Left ventricle myocardium inferior (tissue), 1 donor: ENCODE measurements at regions not wholly inside any gene's neighbourhood (a gene's known extent, or its start where the extent isn't known, plus 50 kb on each side); places are given as distances from the start of the nearest gene placed in this dataset.

Experiments used
- DNase-seq: peaks from one replicate; pipeline ENCODE4 v3.0.0-alpha.2; 2020
- H3K27ac ChIP-seq: fragments of 200-600 bp; replicated peaks from 2 replicates; pipeline ENCODE4 v1.8.0; 2021
- H3K27me3 ChIP-seq: fragments of 200-600 bp; 2 replicates; pipeline ENCODE4 v1.8.0; 2021; ENCODE audit warnings: low read depth
- H3K36me3 ChIP-seq: fragments of 200-600 bp; 2 replicates; pipeline ENCODE4 v1.8.0; 2021
- H3K4me1 ChIP-seq: fragments of 200-600 bp; 2 replicates; pipeline ENCODE4 v1.8.0; 2021
- H3K4me3 ChIP-seq: fragments of 200-600 bp; 2 replicates; pipeline ENCODE4 v1.8.0; 2021; ENCODE audit warnings: mild to moderate bottlenecking, moderate library complexity
- H3K9me3 ChIP-seq: fragments of 200-600 bp; replicated peaks from 2 replicates; pipeline ENCODE4 v1.8.0; 2021
- intact Hi-C: fragments of 100-400 bp; cut with micrococcal nuclease; formaldehyde crosslinking; loops from one replicate; pipeline ENCODE4 v1.11.0; 2022
- TF ChIP-seq, protein P1 (sequence below): fragments of 200-600 bp; IDR thresholded peaks from 2 replicates; pipeline ENCODE4 v1.8.0; 2021; ENCODE audit warnings: antibody characterized with exemption, mild to moderate bottlenecking, borderline replicate concordance
- donor health status: DM: no; HTN: yes; CAD: no; lungs with severe emphysema.

DNA sequence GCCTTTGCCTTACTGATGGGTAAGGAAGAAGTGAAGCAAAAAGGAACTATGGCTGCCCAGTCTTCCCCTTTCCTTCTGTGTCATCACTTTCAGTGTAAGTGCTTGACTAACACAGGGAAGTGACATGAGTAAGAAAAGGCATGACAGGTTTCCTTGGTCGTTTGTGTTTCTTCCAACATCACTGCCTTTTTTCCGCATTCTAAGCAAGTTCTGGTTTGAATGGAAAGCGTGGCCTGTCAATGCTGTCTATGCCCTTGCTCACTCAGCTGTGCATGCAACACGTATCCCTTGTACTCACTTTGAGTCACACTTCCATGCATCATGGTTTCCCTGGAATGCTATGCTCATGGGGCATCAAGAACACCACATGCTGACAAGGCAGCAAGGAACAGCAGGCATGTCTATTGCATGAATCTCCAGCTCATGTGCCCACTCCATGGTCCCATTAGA is 111.8 kb downstream of the OAT start:
- intact Hi-C loops: no loop called here
- Histone ChIP-seq H3K9me3 (no peaks in the 10 kb centered on the region), H3K36me3 (no peaks in the 10 kb centered on the region), H3K4me3 (no peak overlapping the region), H3K27me3 (no peaks in the 10 kb centered on the region), H3K27ac (no peak overlapping the region), H3K4me1 (no peaks in the 10 kb centered on the region)
- TF ChIP-seq, protein P1, sequence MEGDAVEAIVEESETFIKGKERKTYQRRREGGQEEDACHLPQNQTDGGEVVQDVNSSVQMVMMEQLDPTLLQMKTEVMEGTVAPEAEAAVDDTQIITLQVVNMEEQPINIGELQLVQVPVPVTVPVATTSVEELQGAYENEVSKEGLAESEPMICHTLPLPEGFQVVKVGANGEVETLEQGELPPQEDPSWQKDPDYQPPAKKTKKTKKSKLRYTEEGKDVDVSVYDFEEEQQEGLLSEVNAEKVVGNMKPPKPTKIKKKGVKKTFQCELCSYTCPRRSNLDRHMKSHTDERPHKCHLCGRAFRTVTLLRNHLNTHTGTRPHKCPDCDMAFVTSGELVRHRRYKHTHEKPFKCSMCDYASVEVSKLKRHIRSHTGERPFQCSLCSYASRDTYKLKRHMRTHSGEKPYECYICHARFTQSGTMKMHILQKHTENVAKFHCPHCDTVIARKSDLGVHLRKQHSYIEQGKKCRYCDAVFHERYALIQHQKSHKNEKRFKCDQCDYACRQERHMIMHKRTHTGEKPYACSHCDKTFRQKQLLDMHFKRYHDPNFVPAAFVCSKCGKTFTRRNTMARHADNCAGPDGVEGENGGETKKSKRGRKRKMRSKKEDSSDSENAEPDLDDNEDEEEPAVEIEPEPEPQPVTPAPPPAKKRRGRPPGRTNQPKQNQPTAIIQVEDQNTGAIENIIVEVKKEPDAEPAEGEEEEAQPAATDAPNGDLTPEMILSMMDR: no peak
- DNase-seq: no peak

- no peaks in the 10 kb centered on the region for H3K9me3 ChIP-seq
- no peak overlapping the region for H3K4me3 ChIP-seq
- TF ChIP-seq, protein P1: no peak
- DNase-seq: no peak
- H3K27me3 ChIP-seq: no peaks in the 10 kb centered on the region
- intact Hi-C loops: no loop called here
- H3K36me3 ChIP-seq: no peaks in the 10 kb centered on the region
- H3K27ac ChIP-seq: no peak overlapping the region
- H3K4me1 ChIP-seq: no peaks in the 10 kb centered on the region
These were observed 112.2 kb downstream of the OAT start for GRCh38 chr10:124306520-124306919.

DNA sequence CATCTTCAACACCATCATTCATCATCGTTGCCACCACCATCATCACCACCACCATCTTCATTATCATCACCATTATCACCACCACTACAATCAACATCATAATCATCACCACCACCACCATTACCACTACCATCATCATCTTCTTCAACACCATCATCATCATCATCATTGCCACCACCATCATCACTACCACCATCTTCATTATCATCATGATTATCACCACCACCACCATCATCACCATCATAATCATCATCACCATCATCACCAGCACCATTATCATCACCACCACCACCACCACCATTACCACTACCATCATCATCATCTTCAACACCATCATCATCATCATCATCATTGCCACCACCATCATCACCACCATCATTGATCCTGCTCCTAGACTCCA is 112.7 kb downstream of the OAT start:
- no peaks in the 10 kb centered on the region for H3K36me3 ChIP-seq

DNA sequence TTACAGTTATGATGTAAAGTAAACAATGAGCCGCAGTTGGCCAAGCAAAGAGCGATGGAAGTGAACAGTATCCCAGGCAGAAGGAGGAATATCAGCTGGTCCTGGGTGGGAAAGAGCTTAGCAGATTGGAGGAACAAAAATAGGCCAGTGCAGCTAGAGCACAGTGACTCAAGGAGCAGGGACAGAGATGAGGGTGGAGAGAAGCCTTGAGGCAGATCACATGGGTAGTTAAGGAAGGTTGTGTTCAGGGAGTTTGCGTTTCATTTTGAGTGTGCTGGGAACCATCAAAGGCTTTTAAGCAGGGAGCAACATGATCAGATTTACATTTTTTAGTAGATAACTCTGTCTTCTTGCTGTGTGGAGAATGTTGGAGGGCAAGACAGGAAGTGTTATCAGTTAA is 113.6 kb downstream of the OAT start:
- Histone ChIP-seq H3K4me3 (no peak overlapping the region), H3K36me3 (no peaks in the 10 kb centered on the region), H3K4me1 (no peaks in the 10 kb centered on the region), H3K9me3 (peaks cover 5% of the 10 kb centered on the region), H3K27ac (no peak overlapping the region), H3K27me3 (no peaks in the 10 kb centered on the region)
- TF ChIP-seq, protein P1: no peak
- no peak for DNase-seq
- intact Hi-C loops: no loop called here

More for the DNA sequence above, 112.7 kb downstream of the OAT start:
- TF ChIP-seq, protein P1: no peak
- Histone ChIP-seq H3K4me1 (no peaks in the 10 kb centered on the region), H3K27ac (no peak overlapping the region), H3K9me3 (peaks cover under 1% of the 10 kb centered on the region), H3K27me3 (no peaks in the 10 kb centered on the region), H3K4me3 (no peak overlapping the region)
- DNase-seq: no peak
- intact Hi-C loops: no loop called here

DNA sequence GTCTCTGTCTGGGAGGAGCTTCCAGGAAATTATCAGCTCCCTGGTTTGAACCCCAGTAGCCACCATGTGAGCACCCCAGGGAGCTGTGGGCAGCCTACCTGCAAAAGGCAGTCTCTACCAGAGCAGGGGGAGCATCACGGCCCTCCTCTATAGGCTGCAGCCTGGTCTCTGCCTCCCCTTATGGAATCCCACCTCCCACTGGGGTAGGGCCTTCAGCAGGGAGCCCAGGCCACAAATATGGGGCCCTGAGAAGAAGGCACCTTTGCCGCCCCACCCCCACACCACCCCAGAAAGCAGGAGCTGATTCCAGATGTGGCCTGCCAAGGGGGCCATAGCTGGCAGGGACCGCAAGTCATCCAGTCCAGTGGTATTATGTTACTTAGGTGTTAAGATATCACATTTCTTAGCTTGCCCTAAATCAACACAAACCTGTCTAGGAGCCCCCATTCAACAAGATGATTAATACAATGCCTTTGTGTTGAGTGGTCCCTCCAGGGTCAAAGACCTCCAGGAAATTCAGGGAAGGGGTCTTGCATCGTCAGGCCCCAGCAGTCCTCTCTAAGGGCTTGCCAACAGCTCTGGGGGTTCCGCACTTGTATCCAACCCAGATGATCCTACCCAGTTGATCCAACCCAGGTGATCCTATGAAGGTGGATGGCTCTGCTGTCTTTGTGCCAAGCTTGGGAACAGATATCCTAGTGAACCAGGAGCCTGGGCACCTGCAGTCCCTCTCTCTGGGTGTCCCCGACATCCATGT is 114.9 kb downstream of the OAT start:
- H3K9me3 ChIP-seq: peaks cover 5% of the 10 kb centered on the region
- H3K27ac ChIP-seq: no peak overlapping the region
- no peaks in the 10 kb centered on the region for H3K4me1 ChIP-seq
- intact Hi-C loops: no loop called here
- TF ChIP-seq, protein P1: no peak
- H3K27me3 ChIP-seq: no peaks in the 10 kb centered on the region
- H3K4me3 ChIP-seq: no peak overlapping the region
- no peak for DNase-seq
- no peaks in the 10 kb centered on the region for H3K36me3 ChIP-seq
